Renal cortical epithelial cell (primary cell): ENCODE measurements at regions not wholly inside any gene's neighbourhood (a gene's known extent, or its start where the extent isn't known, plus 50 kb on each side); places are given as distances from the start of the nearest gene placed in this dataset.
A peak's percentile ranks its signal among the peaks of the same experiment; 100 is the strongest.
"Not testable (repeated sequence)": the region's sequence is repeated elsewhere in the genome, so short reads cannot be mapped to it uniquely, and the experiment has no call there.

Experiments
- DNase-seq: peaks from one replicate; pipeline ENCODE4 v3.0.0-alpha.2; 2011; ENCODE audit warnings: low read depth

GRCh38 chr12:67456431-67456901 lies 187.3 kb downstream of the CAND1 start:
- peak; percentile 86 for DNase-seq

- no peak for DNase-seq
Measured at GRCh38 chr12:67457136-67457535, 188.0 kb downstream of the CAND1 start.

- no peak for DNase-seq
Measured at GRCh38 chr12:67457778-67458665, 188.9 kb downstream of the CAND1 start.

- DNase-seq, result peak; percentile 33
Measured at GRCh38 chr12:67459173-67459572, 189.4 kb upstream of the DYRK2 start.

GRCh38 chr12:67459578-67459977 lies 189.0 kb upstream of the DYRK2 start:
- DNase-seq, result no peak

GRCh38 chr12:67460388-67460787 lies 188.2 kb upstream of the DYRK2 start:
- DNase-seq, result no peak

- peak; percentile 55 for DNase-seq
Measured at GRCh38 chr12:67468549-67469245, 179.8 kb upstream of the DYRK2 start.

GRCh38 chr12:67469666-67470065 lies 178.9 kb upstream of the DYRK2 start:
- no peak for DNase-seq

- DNase-seq, result no peak
Measured at GRCh38 chr12:67471810-67472209, 176.7 kb upstream of the DYRK2 start.

- no peak for DNase-seq
Measured at GRCh38 chr12:67472539-67472938, 176.0 kb upstream of the DYRK2 start.

GRCh38 chr12:67474934-67475620 lies 173.5 kb upstream of the DYRK2 start:
- no peak for DNase-seq

GRCh38 chr12:67475725-67476124 lies 172.8 kb upstream of the DYRK2 start:
- no peak for DNase-seq

- no peak for DNase-seq
Measured at GRCh38 chr12:67477681-67478265, 170.8 kb upstream of the DYRK2 start.

GRCh38 chr12:67482751-67483661 lies 165.5 kb upstream of the DYRK2 start:
- DNase-seq, result peak; percentile 82

GRCh38 chr12:67483871-67484554 lies 164.5 kb upstream of the DYRK2 start:
- DNase-seq, result peak; percentile 43

- DNase-seq, result no peak
Measured at GRCh38 chr12:67484791-67485480, 163.6 kb upstream of the DYRK2 start.

- DNase-seq, result no peak
Measured at GRCh38 chr12:67486671-67487070, 161.9 kb upstream of the DYRK2 start.

- not testable (repeated sequence) for DNase-seq
Measured at GRCh38 chr12:67488349-67488748, 160.2 kb upstream of the DYRK2 start.

- DNase-seq, result no peak
Measured at GRCh38 chr12:67489007-67489406, 159.5 kb upstream of the DYRK2 start.

GRCh38 chr12:67496581-67496980 lies 152.0 kb upstream of the DYRK2 start:
- no peak for DNase-seq
